ENCODE measurements at regions not wholly inside any gene's neighbourhood (a gene's known extent, or its start where the extent isn't known, plus 50 kb on each side); places are given as distances from the start of the nearest gene placed in this dataset.

- TF ChIP-seq CTCF (IDR thresholded peaks at IDR 0.05; ENCODE audit: insufficient read depth, low read length) (no peak), POLR2AphosphoS5 (IDR thresholded peaks at IDR 0.05; ENCODE audit: low read depth) (no peak), GABPA (IDR thresholded peaks at IDR 0.05; ENCODE audit: low read depth) (no peak)
- TF ChIP-seq, protein P1, sequence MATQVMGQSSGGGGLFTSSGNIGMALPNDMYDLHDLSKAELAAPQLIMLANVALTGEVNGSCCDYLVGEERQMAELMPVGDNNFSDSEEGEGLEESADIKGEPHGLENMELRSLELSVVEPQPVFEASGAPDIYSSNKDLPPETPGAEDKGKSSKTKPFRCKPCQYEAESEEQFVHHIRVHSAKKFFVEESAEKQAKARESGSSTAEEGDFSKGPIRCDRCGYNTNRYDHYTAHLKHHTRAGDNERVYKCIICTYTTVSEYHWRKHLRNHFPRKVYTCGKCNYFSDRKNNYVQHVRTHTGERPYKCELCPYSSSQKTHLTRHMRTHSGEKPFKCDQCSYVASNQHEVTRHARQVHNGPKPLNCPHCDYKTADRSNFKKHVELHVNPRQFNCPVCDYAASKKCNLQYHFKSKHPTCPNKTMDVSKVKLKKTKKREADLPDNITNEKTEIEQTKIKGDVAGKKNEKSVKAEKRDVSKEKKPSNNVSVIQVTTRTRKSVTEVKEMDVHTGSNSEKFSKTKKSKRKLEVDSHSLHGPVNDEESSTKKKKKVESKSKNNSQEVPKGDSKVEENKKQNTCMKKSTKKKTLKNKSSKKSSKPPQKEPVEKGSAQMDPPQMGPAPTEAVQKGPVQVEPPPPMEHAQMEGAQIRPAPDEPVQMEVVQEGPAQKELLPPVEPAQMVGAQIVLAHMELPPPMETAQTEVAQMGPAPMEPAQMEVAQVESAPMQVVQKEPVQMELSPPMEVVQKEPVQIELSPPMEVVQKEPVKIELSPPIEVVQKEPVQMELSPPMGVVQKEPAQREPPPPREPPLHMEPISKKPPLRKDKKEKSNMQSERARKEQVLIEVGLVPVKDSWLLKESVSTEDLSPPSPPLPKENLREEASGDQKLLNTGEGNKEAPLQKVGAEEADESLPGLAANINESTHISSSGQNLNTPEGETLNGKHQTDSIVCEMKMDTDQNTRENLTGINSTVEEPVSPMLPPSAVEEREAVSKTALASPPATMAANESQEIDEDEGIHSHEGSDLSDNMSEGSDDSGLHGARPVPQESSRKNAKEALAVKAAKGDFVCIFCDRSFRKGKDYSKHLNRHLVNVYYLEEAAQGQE (IDR thresholded peaks at IDR 0.05; ENCODE audit: insufficient replicate concordance, low read depth): no peak
Measured at GRCh38 chr14:53563628-53564027, 393.0 kb downstream of the BMP4 start.

All from HL-60 (cell line).